Hypothalamus (tissue), 51 donors: ENCODE measurements at regions not wholly inside any gene's neighbourhood (a gene's known extent, or its start where the extent isn't known, plus 50 kb on each side); places are given as distances from the start of the nearest gene placed in this dataset.

Experiments used
- DNase-seq, 51 donors: peaks; one replicate each; lab custom pipeline; 2025; lab: John Stamatoyannopoulos, UW

- peak in 1 of 51 donors; percentile 0 for DNase-seq
Measured at GRCh38 chr4:108342325-108342970, 173.7 kb upstream of the LEF1 start.

GRCh38 chr4:108337923-108338322 is 169.2 kb upstream of the LEF1 start:
- no peak for DNase-seq

- DNase-seq: no peak
Measured at GRCh38 chr4:108336076-108336475, 167.3 kb upstream of the LEF1 start.

GRCh38 chr4:108335081-108335480 is 166.3 kb upstream of the LEF1 start:
- no peak for DNase-seq

GRCh38 chr4:108334031-108334430 is 165.3 kb upstream of the LEF1 start:
- peak in 1 of 51 donors; percentile 0 for DNase-seq

- DNase-seq: peak in 3 of 51 donors; percentile 2 to 14 (median 6)
Measured at GRCh38 chr4:108333353-108333942, 164.7 kb upstream of the LEF1 start.

GRCh38 chr4:108331905-108332632 is 163.3 kb upstream of the LEF1 start:
- no peak for DNase-seq

DNA sequence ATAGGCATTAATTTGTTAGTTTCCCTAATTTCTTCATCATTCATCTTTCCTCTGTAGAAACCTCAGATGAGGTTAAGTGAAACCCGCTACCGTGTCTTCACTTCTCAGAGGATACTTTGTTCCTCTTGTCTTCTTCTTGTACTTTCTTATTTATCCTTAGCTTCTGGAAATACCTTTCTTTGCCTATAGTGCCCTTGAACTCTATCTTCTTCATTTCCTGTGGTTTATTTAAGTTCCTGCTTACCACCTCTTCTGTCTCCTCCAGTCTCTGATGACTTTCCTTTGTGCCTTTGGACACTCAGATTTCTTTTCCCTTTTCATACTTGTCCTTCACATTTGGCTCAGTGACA is 159.6 kb upstream of the LEF1 start:
- no peak for DNase-seq

- DNase-seq: no peak
Measured at GRCh38 chr4:108327642-108328382, 159.1 kb upstream of the LEF1 start.

- DNase-seq: no peak
Measured at GRCh38 chr4:108325561-108325960, 156.8 kb upstream of the LEF1 start.

DNA sequence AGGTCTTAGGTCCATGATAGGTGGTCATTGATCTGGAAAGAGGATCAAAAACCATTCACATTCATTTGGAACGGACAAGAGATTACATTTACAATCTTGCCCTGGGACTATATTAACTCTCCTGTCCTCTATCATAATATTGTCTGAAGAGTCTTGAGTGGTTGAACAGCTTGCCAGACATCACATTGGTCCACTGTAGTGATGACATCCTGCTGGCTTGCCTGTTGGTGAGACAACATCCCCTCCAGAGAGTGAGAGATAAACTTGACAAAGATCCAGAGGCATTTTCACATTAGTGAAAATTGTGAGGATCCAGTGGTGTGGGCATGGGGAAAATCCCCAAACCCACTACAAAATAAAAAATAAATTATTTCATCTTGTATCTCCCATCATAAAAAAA is 155.7 kb upstream of the LEF1 start:
- no peak for DNase-seq

DNA sequence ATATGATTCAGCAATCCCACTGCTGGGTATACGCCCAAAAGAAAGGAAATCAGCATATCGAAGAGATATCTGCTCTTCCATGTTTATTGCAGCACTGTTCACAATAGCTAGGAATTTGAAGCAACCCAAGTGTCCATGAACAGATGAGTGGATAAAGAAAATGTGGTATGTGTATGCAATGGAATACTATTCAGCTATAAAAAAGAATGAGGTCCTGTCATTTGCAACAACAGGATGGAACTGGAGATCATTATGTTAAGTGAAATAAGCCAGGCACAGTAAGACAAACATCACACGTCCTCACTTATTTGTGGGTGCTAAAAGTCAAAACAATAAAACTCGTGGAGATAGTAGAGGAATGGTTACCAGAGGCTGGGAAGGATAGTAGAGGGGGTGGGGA is 153.8 kb upstream of the LEF1 start:
- DNase-seq: no peak

DNA sequence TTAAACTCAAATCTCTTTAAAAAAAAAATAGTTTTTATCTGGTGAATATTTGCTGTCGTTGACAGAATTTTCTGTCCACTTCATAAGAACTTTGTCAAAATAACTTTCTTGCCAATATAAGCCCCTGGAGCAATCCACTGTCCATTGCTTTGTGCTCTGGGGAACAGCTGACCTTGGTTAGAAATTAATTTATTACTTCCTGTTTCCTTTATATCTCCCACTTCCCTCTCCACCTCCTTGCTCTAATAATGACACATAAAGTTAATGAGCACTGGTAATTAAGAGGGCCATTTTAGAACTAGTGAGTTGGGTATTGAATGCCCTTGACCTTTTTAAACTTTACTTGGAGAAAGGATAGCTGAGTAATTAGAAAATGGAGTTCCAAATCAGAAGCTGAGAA is 151.3 kb upstream of the LEF1 start:
- no peak for DNase-seq

GRCh38 chr4:108317377-108317776 is 148.6 kb upstream of the LEF1 start:
- DNase-seq: no peak

GRCh38 chr4:108315694-108316093 is 147.0 kb upstream of the LEF1 start:
- no peak for DNase-seq

- no peak for DNase-seq
Measured at GRCh38 chr4:108314900-108315589, 146.3 kb upstream of the LEF1 start.

- DNase-seq: no peak
Measured at GRCh38 chr4:108313546-108314339, 145.0 kb upstream of the LEF1 start.

DNA sequence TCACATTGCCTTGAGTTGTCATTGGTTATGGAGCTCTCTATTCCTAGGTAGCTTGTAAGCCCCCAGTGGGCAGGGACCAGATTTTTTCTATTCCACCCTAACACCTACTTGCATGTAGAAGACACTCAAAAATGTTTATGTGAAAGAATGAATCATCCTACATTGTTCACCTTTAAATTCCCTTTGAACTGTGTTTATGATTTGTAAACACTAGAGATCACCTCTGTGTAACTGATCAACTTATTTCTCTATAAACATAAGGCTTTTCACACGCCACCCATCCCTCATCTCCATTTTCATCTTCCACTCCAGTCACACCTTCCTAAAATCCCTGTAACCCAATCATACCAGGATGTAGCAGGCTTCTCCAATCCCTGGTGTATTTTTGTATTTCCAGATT is 142.6 kb upstream of the LEF1 start:
- DNase-seq: no peak

- DNase-seq: no peak
Measured at GRCh38 chr4:108303488-108304177, 134.9 kb upstream of the LEF1 start.
